ENCODE measurements at regions not wholly inside any gene's neighbourhood (a gene's known extent, or its start where the extent isn't known, plus 50 kb on each side); places are given as distances from the start of the nearest gene placed in this dataset.

DNA sequence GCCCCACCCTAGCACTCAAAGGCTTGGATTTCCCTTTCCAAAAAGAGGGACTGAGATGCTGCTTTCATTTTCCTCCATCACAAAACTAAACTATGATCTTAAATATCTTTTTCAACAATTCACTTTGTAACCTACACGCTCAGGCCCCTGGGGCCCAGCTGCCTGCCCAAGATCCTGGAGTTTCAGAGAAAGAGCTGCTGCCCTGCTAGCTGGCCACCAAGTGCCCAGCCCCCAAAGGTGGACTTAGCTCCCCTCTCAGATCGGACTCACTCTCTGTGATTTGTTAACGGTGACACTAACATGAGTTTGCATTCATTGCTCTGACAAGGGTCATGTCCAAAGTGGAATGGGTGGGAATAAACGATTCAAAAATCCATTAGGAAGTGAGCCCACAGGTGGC is 119.6 kb upstream of the SMAD3 start:
- TF ChIP-seq, protein P1, sequence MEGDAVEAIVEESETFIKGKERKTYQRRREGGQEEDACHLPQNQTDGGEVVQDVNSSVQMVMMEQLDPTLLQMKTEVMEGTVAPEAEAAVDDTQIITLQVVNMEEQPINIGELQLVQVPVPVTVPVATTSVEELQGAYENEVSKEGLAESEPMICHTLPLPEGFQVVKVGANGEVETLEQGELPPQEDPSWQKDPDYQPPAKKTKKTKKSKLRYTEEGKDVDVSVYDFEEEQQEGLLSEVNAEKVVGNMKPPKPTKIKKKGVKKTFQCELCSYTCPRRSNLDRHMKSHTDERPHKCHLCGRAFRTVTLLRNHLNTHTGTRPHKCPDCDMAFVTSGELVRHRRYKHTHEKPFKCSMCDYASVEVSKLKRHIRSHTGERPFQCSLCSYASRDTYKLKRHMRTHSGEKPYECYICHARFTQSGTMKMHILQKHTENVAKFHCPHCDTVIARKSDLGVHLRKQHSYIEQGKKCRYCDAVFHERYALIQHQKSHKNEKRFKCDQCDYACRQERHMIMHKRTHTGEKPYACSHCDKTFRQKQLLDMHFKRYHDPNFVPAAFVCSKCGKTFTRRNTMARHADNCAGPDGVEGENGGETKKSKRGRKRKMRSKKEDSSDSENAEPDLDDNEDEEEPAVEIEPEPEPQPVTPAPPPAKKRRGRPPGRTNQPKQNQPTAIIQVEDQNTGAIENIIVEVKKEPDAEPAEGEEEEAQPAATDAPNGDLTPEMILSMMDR (IDR thresholded peaks at IDR 0.05; ENCODE audit: low read length) = no peak
- no peak for TF ChIP-seq EZH2 (optimal IDR thresholded peaks at IDR 0.05; ENCODE audit: low read depth, low read length)

All from MM.1S (cell line).